Left lung (tissue), 4 donors: ENCODE measurements at regions not wholly inside any gene's neighbourhood (a gene's known extent, or its start where the extent isn't known, plus 50 kb on each side); places are given as distances from the start of the nearest gene placed in this dataset.

ENCODE experiments used
- ATAC-seq: fragments of 200-7000 bp; cut with Tn5 transposase; one replicate; pipeline ENCODE4 v1.9.1; 2020; ENCODE audit warnings: moderate library complexity
- DNase-seq, 4 donors: peaks; one replicate each; pipeline ENCODE4 v3.0.0-alpha.2; 2013 to 2020
- H3K27ac ChIP-seq, 2 donors: fragments of 200-600 bp; sonication (generic) in 1 of 2; one replicate each; pipeline versions ENCODE4 v1.5.0 to v1.8.0; 2020 to 2021
- H3K27me3 ChIP-seq, 2 donors: fragments of 200-600 bp; sonication (generic) in 1 of 2; one replicate each; pipeline versions ENCODE4 v1.5.0 to v1.8.0; 2020 to 2021
- H3K36me3 ChIP-seq, 2 donors: fragments of 200-600 bp; sonication (generic) in 1 of 2; one replicate each; pipeline versions ENCODE4 v1.5.0 to v1.8.0; 2020 to 2021
- H3K4me1 ChIP-seq, 2 donors: fragments of 200-600 bp; one replicate each; pipeline ENCODE4 v1.8.0; 2021
- H3K4me3 ChIP-seq, 2 donors: fragments of 200-600 bp; sonication (generic) in 1 of 2; one replicate each; pipeline versions ENCODE4 v1.5.0 to v1.8.0; 2020 to 2021; ENCODE audit warnings: mild to moderate bottlenecking in 1 of 2
- H3K9me3 ChIP-seq, 2 donors: fragments of 200-600 bp; sonication (generic) in 1 of 2; one replicate each; pipeline versions ENCODE4 v1.5.0 to v1.8.0; 2020 to 2021
- intact Hi-C, 2 donors: fragments of 100-400 bp; cut with DNase I; formaldehyde crosslinking; loops; one replicate each; pipeline versions ENCODE4 v1.11.2 to v1.14.2; 2022
- TF ChIP-seq, protein P1 (sequence below), 2 donors: fragments of 200-600 bp; sonication (generic) in 1 of 2; IDR thresholded peaks; one replicate each; pipeline versions ENCODE4 v1.5.0 to v1.8.0; 2021; ENCODE audit warnings: antibody characterized with exemption in 2 of 2
- donor health status: DM: no; HTN: yes; CAD: no.
- donor health status: DM: no; HTN: no; CAD: no.

DNA sequence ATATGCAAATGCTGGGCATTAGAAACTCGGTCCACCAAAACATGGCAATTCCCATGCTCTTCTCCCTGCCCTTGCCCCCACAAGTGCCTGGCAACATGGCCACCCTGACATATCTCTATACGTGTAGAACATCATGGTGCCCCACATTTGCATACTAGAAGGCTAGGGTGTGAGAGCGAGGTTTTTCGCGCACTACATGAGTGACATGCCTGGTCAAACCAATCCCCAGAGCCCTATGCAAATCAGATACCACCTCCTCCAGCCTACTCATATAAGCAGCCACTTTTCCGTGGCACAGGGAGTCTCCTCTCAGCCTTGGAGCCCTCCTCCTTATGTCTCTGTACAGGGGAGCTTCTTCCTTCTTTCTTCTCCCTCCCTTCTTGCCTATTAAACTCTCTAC is 296.1 kb upstream of the GULP1 start:
- DNase-seq = no peak
- no peaks in the 10 kb centered on the region for H3K4me1 ChIP-seq
- no peaks in the 10 kb centered on the region for H3K36me3 ChIP-seq
- TF ChIP-seq, protein P1, sequence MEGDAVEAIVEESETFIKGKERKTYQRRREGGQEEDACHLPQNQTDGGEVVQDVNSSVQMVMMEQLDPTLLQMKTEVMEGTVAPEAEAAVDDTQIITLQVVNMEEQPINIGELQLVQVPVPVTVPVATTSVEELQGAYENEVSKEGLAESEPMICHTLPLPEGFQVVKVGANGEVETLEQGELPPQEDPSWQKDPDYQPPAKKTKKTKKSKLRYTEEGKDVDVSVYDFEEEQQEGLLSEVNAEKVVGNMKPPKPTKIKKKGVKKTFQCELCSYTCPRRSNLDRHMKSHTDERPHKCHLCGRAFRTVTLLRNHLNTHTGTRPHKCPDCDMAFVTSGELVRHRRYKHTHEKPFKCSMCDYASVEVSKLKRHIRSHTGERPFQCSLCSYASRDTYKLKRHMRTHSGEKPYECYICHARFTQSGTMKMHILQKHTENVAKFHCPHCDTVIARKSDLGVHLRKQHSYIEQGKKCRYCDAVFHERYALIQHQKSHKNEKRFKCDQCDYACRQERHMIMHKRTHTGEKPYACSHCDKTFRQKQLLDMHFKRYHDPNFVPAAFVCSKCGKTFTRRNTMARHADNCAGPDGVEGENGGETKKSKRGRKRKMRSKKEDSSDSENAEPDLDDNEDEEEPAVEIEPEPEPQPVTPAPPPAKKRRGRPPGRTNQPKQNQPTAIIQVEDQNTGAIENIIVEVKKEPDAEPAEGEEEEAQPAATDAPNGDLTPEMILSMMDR (IDR thresholded peaks at IDR 0.05) = no peak
- H3K27ac ChIP-seq = no peak overlapping the region
- H3K27me3 ChIP-seq = no peaks in the 10 kb centered on the region
- intact Hi-C loops = no loop called here
- ATAC-seq = no peak
- H3K9me3 ChIP-seq = no peaks in the 10 kb centered on the region
- H3K4me3 ChIP-seq = no peak overlapping the region

- intact Hi-C loops = no loop called here
- no peaks in the 10 kb centered on the region for H3K36me3 ChIP-seq
- H3K27ac ChIP-seq = no peak overlapping the region
- no peak for ATAC-seq
- no peaks in the 10 kb centered on the region for H3K27me3 ChIP-seq
- no peaks in the 10 kb centered on the region for H3K9me3 ChIP-seq
- no peak for DNase-seq
- TF ChIP-seq, protein P1 (IDR thresholded peaks at IDR 0.05) = no peak
- no peaks in the 10 kb centered on the region for H3K4me1 ChIP-seq
- no peak overlapping the region for H3K4me3 ChIP-seq
These were observed 295.0 kb upstream of the GULP1 start for GRCh38 chr2:187996630-187997029.

DNA sequence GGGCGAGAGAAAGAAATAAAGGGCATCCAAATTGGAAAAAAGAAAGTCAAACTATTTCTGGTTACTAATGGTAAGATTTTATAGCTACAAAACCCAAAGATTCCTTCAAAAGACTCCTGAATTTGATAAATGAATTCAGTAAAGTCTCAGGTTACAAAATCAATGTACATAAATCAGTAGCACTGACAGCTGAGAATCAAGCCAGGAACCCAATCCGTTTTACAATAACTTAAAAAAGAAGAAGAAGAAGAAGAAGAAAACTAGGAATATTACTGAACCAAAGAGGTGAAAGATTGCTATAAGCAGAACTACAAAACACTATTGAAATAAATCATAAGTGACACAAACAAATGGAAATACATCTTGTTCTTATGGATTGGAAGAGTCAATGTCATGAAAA is 291.5 kb upstream of the GULP1 start:
- Histone ChIP-seq H3K36me3 (no peaks in the 10 kb centered on the region), H3K9me3 (no peaks in the 10 kb centered on the region), H3K27me3 (no peaks in the 10 kb centered on the region), H3K4me3 (no peak overlapping the region), H3K27ac (no peak overlapping the region), H3K4me1 (no peaks in the 10 kb centered on the region)
- intact Hi-C loops = no loop called here
- no peak for ATAC-seq
- TF ChIP-seq, protein P1 (IDR thresholded peaks at IDR 0.05) = no peak
- no peak for DNase-seq

GRCh38 chr2:188003800-188004199 is 287.9 kb upstream of the GULP1 start:
- Histone ChIP-seq H3K4me1 (no peaks in the 10 kb centered on the region), H3K36me3 (no peaks in the 10 kb centered on the region), H3K27ac (no peak overlapping the region), H3K4me3 (no peak overlapping the region), H3K9me3 (no peaks in the 10 kb centered on the region), H3K27me3 (no peaks in the 10 kb centered on the region)
- TF ChIP-seq, protein P1 (IDR thresholded peaks at IDR 0.05) = no peak
- ATAC-seq = no peak
- no peak for DNase-seq
- intact Hi-C loops = no loop called here

DNA sequence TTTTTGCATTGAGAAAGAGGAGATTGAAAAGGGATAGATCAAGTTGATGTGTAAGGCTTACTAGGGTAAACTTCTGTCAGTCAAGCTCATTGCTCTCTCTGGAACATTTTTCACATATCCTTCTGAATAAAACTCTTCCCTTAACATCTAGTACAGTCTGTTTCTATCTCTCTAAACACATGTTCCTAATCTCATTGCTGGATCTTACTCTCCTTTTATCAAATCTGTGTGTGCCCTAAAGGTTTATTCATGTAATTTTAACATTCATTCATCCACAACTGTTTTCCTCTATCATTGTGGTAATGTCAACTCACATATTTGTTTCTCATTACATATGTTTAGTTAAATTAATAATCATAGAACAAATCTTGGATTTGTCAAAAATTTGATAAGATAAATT is 277.9 kb upstream of the GULP1 start:
- Histone ChIP-seq H3K4me1 (no peaks in the 10 kb centered on the region), H3K4me3 (no peak overlapping the region), H3K9me3 (no peaks in the 10 kb centered on the region), H3K27me3 (no peaks in the 10 kb centered on the region), H3K36me3 (no peaks in the 10 kb centered on the region), H3K27ac (no peak overlapping the region)
- intact Hi-C loops = no loop called here
- ATAC-seq (no peak), DNase-seq (no peak)
- TF ChIP-seq, protein P1 (IDR thresholded peaks at IDR 0.05) = no peak
